Central memory CD8-positive, alpha-beta T cell (primary cell): ENCODE measurements at regions not wholly inside any gene's neighbourhood (a gene's known extent, or its start where the extent isn't known, plus 50 kb on each side); places are given as distances from the start of the nearest gene placed in this dataset.
"Not testable (repeated sequence)": the region's sequence is repeated elsewhere in the genome, so short reads cannot be mapped to it uniquely, and the experiment has no call there.

Experiments
- ATAC-seq: fragments of 150-1000 bp; cut with Tn5 transposase; replicated peaks from 2 replicates; pipeline ENCODE4 v1.10.0; 2022; ENCODE audit warnings: mild to moderate bottlenecking, moderate FRiP score, moderate number of reproducible peaks; ENCODE audit not compliant: poor library complexity, severe bottlenecking; ENCODE audit errors: extremely low read depth
- DNase-seq, 2 donors: peaks; one replicate each; pipeline ENCODE4 v3.0.0; 2021; ENCODE audit warnings: low spot score in 2 of 2
- H3K27ac Mint-ChIP-seq: one replicate; pipeline ENCODE4 v1.8.0; 2022; ENCODE audit warnings: low read depth, mild to moderate bottlenecking, moderate library complexity, mixed read lengths
- H3K27me3 Mint-ChIP-seq: one replicate; pipeline ENCODE4 v1.8.0; 2022; ENCODE audit warnings: mixed read lengths
- H3K36me3 Mint-ChIP-seq: one replicate; pipeline ENCODE4 v1.8.0; 2022; ENCODE audit warnings: mild to moderate bottlenecking, moderate library complexity, mixed read lengths; ENCODE audit not compliant: insufficient read depth
- H3K4me1 Mint-ChIP-seq: one replicate; pipeline ENCODE4 v1.8.0; 2022; ENCODE audit warnings: mixed read lengths
- H3K4me3 Mint-ChIP-seq: one replicate; pipeline ENCODE4 v1.8.0; 2022; ENCODE audit warnings: mild to moderate bottlenecking, moderate library complexity, mixed read lengths
- H3K9me3 Mint-ChIP-seq: one replicate; pipeline ENCODE4 v1.8.0; 2022; ENCODE audit warnings: mixed read lengths

GRCh38 chr18:1294229-1294628 lies 389.6 kb downstream of the ADCYAP1 start:
- Mint-ChIP-seq H3K4me3 (no peak overlapping the region), H3K9me3 (peaks cover 25% of the 10 kb centered on the region), H3K36me3 (no peaks in the 10 kb centered on the region), H3K4me1 (no peaks in the 10 kb centered on the region), H3K27me3 (no peaks in the 10 kb centered on the region), H3K27ac (no peak overlapping the region)
- ATAC-seq (no peak), DNase-seq (no peak)

- Mint-ChIP-seq H3K27me3 (no peaks in the 10 kb centered on the region), H3K4me1 (no peaks in the 10 kb centered on the region), H3K27ac (no peak overlapping the region), H3K4me3 (no peak overlapping the region), H3K9me3 (peaks cover 18% of the 10 kb centered on the region), H3K36me3 (no peaks in the 10 kb centered on the region)
- no peak for ATAC-seq
- no peak for DNase-seq
Observed at GRCh38 chr18:1296237-1296636, 391.6 kb downstream of the ADCYAP1 start.

- no peak overlapping the region for H3K27ac Mint-ChIP-seq
- peaks cover 5% of the 10 kb centered on the region for H3K9me3 Mint-ChIP-seq
- H3K4me1 Mint-ChIP-seq, result no peaks in the 10 kb centered on the region
Observed at GRCh38 chr18:1302861-1303260, 398.2 kb downstream of the ADCYAP1 start.

GRCh38 chr18:1304392-1304992 lies 399.8 kb downstream of the ADCYAP1 start:
- H3K4me1 Mint-ChIP-seq, result no peaks in the 10 kb centered on the region
- H3K9me3 Mint-ChIP-seq, result peaks cover 11% of the 10 kb centered on the region
- no peaks in the 10 kb centered on the region for H3K36me3 Mint-ChIP-seq
- ATAC-seq, result no peak
- DNase-seq, result no peak
- no peak overlapping the region for H3K27ac Mint-ChIP-seq
- H3K27me3 Mint-ChIP-seq, result no peaks in the 10 kb centered on the region
- H3K4me3 Mint-ChIP-seq, result no peak overlapping the region

More at GRCh38 chr18:1302861-1303260, 398.2 kb downstream of the ADCYAP1 start:
- Mint-ChIP-seq H3K27me3 (no peaks in the 10 kb centered on the region), H3K36me3 (no peaks in the 10 kb centered on the region), H3K4me3 (no peak overlapping the region)
- no peak for DNase-seq
- ATAC-seq, result no peak

- no peak for ATAC-seq
- H3K27ac Mint-ChIP-seq, result no peak overlapping the region
- no peak for DNase-seq
- H3K36me3 Mint-ChIP-seq, result no peaks in the 10 kb centered on the region
- H3K9me3 Mint-ChIP-seq, result peaks cover 11% of the 10 kb centered on the region
- no peaks in the 10 kb centered on the region for H3K4me1 Mint-ChIP-seq
- no peaks in the 10 kb centered on the region for H3K27me3 Mint-ChIP-seq
- no peak overlapping the region for H3K4me3 Mint-ChIP-seq
Observed at GRCh38 chr18:1306641-1307040, 402.0 kb downstream of the ADCYAP1 start.

GRCh38 chr18:1308686-1309085 lies 404.0 kb downstream of the ADCYAP1 start:
- peaks cover 5% of the 10 kb centered on the region for H3K9me3 Mint-ChIP-seq
- H3K4me1 Mint-ChIP-seq, result no peaks in the 10 kb centered on the region
- no peak for DNase-seq
- no peak overlapping the region for H3K27ac Mint-ChIP-seq
- ATAC-seq, result no peak
- no peak overlapping the region for H3K4me3 Mint-ChIP-seq
- no peaks in the 10 kb centered on the region for H3K36me3 Mint-ChIP-seq
- no peaks in the 10 kb centered on the region for H3K27me3 Mint-ChIP-seq

GRCh38 chr18:1311376-1311775 lies 406.7 kb downstream of the ADCYAP1 start:
- H3K9me3 Mint-ChIP-seq, result peaks cover 5% of the 10 kb centered on the region
- no peaks in the 10 kb centered on the region for H3K27me3 Mint-ChIP-seq
- no peak overlapping the region for H3K4me3 Mint-ChIP-seq
- no peaks in the 10 kb centered on the region for H3K36me3 Mint-ChIP-seq
- no peak overlapping the region for H3K27ac Mint-ChIP-seq
- no peak for DNase-seq
- no peak for ATAC-seq
- H3K4me1 Mint-ChIP-seq, result no peaks in the 10 kb centered on the region

GRCh38 chr18:1335345-1335744 lies 430.7 kb downstream of the ADCYAP1 start:
- H3K4me3 Mint-ChIP-seq, result not testable (repeated sequence)

GRCh38 chr18:1350931-1351450 lies 446.3 kb downstream of the ADCYAP1 start:
- no peaks in the 10 kb centered on the region for H3K36me3 Mint-ChIP-seq
- H3K27me3 Mint-ChIP-seq, result no peaks in the 10 kb centered on the region
- no peak overlapping the region for H3K4me3 Mint-ChIP-seq
- no peak for ATAC-seq
- no peak overlapping the region for H3K27ac Mint-ChIP-seq
- H3K9me3 Mint-ChIP-seq, result peaks cover 11% of the 10 kb centered on the region
- no peak for DNase-seq
- no peaks in the 10 kb centered on the region for H3K4me1 Mint-ChIP-seq

More at GRCh38 chr18:1335345-1335744, 430.7 kb downstream of the ADCYAP1 start:
- H3K4me1 Mint-ChIP-seq, H3K27me3 Mint-ChIP-seq, H3K27ac Mint-ChIP-seq, DNase-seq, ATAC-seq, H3K36me3 Mint-ChIP-seq: not testable (repeated sequence)
- peaks cover 22% of the 10 kb centered on the region for H3K9me3 Mint-ChIP-seq

GRCh38 chr18:1353025-1353424 lies 448.4 kb downstream of the ADCYAP1 start:
- H3K4me3 Mint-ChIP-seq, result no peak overlapping the region
- H3K27ac Mint-ChIP-seq, result no peak overlapping the region
- H3K9me3 Mint-ChIP-seq, result peaks cover 16% of the 10 kb centered on the region
- no peaks in the 10 kb centered on the region for H3K27me3 Mint-ChIP-seq
- DNase-seq (no peak), ATAC-seq (no peak)
- no peaks in the 10 kb centered on the region for H3K36me3 Mint-ChIP-seq
- H3K4me1 Mint-ChIP-seq, result no peaks in the 10 kb centered on the region

GRCh38 chr18:1357724-1358123 lies 453.1 kb downstream of the ADCYAP1 start:
- Mint-ChIP-seq H3K27me3 (no peaks in the 10 kb centered on the region), H3K4me1 (no peaks in the 10 kb centered on the region), H3K9me3 (peaks cover 5% of the 10 kb centered on the region), H3K36me3 (no peaks in the 10 kb centered on the region), H3K4me3 (no peak overlapping the region), H3K27ac (no peak overlapping the region)
- no peak for DNase-seq
- no peak for ATAC-seq

- Mint-ChIP-seq H3K9me3 (peaks cover 10% of the 10 kb centered on the region), H3K27me3 (no peaks in the 10 kb centered on the region), H3K4me3 (no peak overlapping the region), H3K36me3 (no peaks in the 10 kb centered on the region), H3K4me1 (no peaks in the 10 kb centered on the region), H3K27ac (no peak overlapping the region)
- no peak for DNase-seq
- ATAC-seq, result no peak
Observed at GRCh38 chr18:1361936-1362335, 457.3 kb downstream of the ADCYAP1 start.

GRCh38 chr18:1370552-1370951 lies 465.9 kb downstream of the ADCYAP1 start:
- H3K27ac Mint-ChIP-seq, result no peak overlapping the region
- H3K9me3 Mint-ChIP-seq, result peaks cover 5% of the 10 kb centered on the region
- no peaks in the 10 kb centered on the region for H3K4me1 Mint-ChIP-seq
- no peaks in the 10 kb centered on the region for H3K27me3 Mint-ChIP-seq
- no peak for ATAC-seq
- no peak for DNase-seq
- no peaks in the 10 kb centered on the region for H3K36me3 Mint-ChIP-seq
- no peak overlapping the region for H3K4me3 Mint-ChIP-seq
